ENCODE measurements at regions not wholly inside any gene's neighbourhood (a gene's known extent, or its start where the extent isn't known, plus 50 kb on each side); places are given as distances from the start of the nearest gene placed in this dataset.

GRCh38 chr2:116513991-116514390, 1300.5 kb upstream of the DDX18 start:
- TF ChIP-seq CREB1 (IDR thresholded peaks at IDR 0.05) (no peak), USF2 (IDR thresholded peaks at IDR 0.05; ENCODE audit: low read length) (no peak)

All from H1 (cell line).